NCI-H460 (cell line): ENCODE measurements at regions not wholly inside any gene's neighbourhood (a gene's known extent, or its start where the extent isn't known, plus 50 kb on each side); places are given as distances from the start of the nearest gene placed in this dataset.

ENCODE experiments used
- DNase-seq: peaks from one replicate; pipeline ENCODE4 v3.0.0-alpha.2; 2016; ENCODE audit warnings: low read depth; ENCODE audit errors: extremely low read depth

- DNase-seq, result no peak
Observed at GRCh38 chr11:100635194-100635593, 51.9 kb upstream of the ARHGAP42 start.

GRCh38 chr11:100636536-100636935 is 50.6 kb upstream of the ARHGAP42 start:
- no peak for DNase-seq
